Neural cell (in vitro differentiated cells): ENCODE measurements at regions not wholly inside any gene's neighbourhood (a gene's known extent, or its start where the extent isn't known, plus 50 kb on each side); places are given as distances from the start of the nearest gene placed in this dataset.

Experiments used
- EP300 ChIP-seq: fragments of 450-650 bp; conservative IDR thresholded peaks from 2 replicates; pipeline ENCODE4 v1.6.1; 2014; ENCODE audit warnings: antibody characterized with exemption, mild to moderate bottlenecking, moderate library complexity; ENCODE audit not compliant: poor library complexity, severe bottlenecking
- EZH2 ChIP-seq: fragments of 200-600, 300-800 bp; shearing (Covaris generic), sonication (generic); IDR thresholded peaks from 2 replicates; pipeline ENCODE4 v1.6.1; 2014; ENCODE audit warnings: antibody characterized with exemption, low read length, borderline replicate concordance, mild to moderate bottlenecking; ENCODE audit not compliant: insufficient read depth, poor library complexity, severe bottlenecking
- POLR2AphosphoS5 ChIP-seq: IDR thresholded peaks from 2 replicates; pipeline ENCODE4 v1.6.1; 2012
- SMC3 ChIP-seq: fragments of 450-650 bp; conservative IDR thresholded peaks from 2 replicates; pipeline ENCODE4 v1.6.1; 2014; ENCODE audit warnings: antibody characterized with exemption, mild to moderate bottlenecking, moderate library complexity; ENCODE audit not compliant: poor library complexity
- TAF1 ChIP-seq: IDR thresholded peaks from 2 replicates; pipeline ENCODE4 v1.6.1; 2012; ENCODE audit warnings: low read depth
- TF ChIP-seq, protein P1 (sequence below): fragments of 450-650 bp; IDR thresholded peaks from 2 replicates; pipeline ENCODE4 v1.5.1; 2014; ENCODE audit warnings: antibody characterized with exemption, mild to moderate bottlenecking, moderate library complexity; ENCODE audit not compliant: poor library complexity, severe bottlenecking

DNA sequence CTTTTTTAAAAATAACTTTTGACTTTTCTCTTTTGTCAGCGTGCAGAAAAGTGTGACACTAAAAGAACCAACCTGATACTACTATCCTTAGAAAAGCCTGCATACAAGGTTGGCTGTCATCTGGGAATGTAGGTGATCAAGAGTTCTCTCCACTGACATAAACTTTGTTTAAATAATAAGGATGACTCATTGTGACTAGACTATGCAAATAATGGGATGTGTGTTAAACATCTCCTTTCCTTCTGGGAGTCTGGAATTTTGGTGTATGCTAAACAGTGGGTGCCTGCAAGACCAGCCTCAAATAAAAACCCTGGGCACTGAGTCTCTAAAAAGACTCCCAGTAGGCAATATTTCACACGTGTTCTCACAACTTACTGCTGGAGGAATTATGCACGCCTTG, 373.4 kb downstream of the CNTNAP4 start:
- TF ChIP-seq, protein P1, sequence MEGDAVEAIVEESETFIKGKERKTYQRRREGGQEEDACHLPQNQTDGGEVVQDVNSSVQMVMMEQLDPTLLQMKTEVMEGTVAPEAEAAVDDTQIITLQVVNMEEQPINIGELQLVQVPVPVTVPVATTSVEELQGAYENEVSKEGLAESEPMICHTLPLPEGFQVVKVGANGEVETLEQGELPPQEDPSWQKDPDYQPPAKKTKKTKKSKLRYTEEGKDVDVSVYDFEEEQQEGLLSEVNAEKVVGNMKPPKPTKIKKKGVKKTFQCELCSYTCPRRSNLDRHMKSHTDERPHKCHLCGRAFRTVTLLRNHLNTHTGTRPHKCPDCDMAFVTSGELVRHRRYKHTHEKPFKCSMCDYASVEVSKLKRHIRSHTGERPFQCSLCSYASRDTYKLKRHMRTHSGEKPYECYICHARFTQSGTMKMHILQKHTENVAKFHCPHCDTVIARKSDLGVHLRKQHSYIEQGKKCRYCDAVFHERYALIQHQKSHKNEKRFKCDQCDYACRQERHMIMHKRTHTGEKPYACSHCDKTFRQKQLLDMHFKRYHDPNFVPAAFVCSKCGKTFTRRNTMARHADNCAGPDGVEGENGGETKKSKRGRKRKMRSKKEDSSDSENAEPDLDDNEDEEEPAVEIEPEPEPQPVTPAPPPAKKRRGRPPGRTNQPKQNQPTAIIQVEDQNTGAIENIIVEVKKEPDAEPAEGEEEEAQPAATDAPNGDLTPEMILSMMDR = no peak
- TF ChIP-seq EZH2 (no peak), EP300 (no peak), POLR2AphosphoS5 (no peak), SMC3 (no peak), TAF1 (no peak)
